ENCODE measurements at regions not wholly inside any gene's neighbourhood (a gene's known extent, or its start where the extent isn't known, plus 50 kb on each side); places are given as distances from the start of the nearest gene placed in this dataset.

DNA sequence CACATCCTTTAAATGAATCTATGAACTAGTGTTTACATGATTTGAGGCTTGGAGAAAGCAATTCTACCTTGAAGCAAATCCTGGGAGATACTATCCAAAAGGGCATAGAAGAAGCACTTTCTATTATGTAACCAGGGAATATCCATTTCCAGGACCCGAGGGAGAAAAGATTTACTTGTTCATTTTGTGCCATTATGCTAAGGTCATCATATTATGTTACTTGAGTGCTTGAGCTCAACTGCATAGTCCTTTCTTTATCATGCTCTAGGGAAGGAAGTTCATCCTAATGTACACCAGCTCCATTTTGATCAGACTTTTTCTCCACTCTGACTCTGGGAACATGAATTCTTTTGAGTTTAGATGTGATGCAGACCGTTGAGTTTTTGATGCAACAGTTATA, 188.6 kb upstream of the SNX7 start:
- H3K4me3 ChIP-seq (replicated peaks; ENCODE audit: insufficient read depth, low read length), result no peak overlapping the region
- no peaks in the 10 kb centered on the region for H3K27me3 ChIP-seq (ENCODE audit: insufficient read depth, poor library complexity, severe bottlenecking)
- TF ChIP-seq, protein P1, sequence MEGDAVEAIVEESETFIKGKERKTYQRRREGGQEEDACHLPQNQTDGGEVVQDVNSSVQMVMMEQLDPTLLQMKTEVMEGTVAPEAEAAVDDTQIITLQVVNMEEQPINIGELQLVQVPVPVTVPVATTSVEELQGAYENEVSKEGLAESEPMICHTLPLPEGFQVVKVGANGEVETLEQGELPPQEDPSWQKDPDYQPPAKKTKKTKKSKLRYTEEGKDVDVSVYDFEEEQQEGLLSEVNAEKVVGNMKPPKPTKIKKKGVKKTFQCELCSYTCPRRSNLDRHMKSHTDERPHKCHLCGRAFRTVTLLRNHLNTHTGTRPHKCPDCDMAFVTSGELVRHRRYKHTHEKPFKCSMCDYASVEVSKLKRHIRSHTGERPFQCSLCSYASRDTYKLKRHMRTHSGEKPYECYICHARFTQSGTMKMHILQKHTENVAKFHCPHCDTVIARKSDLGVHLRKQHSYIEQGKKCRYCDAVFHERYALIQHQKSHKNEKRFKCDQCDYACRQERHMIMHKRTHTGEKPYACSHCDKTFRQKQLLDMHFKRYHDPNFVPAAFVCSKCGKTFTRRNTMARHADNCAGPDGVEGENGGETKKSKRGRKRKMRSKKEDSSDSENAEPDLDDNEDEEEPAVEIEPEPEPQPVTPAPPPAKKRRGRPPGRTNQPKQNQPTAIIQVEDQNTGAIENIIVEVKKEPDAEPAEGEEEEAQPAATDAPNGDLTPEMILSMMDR (IDR thresholded peaks at IDR 0.05; ENCODE audit: insufficient read depth, low read length), result no peak
- no peak for TF ChIP-seq SPI1 (IDR thresholded peaks at IDR 0.05; ENCODE audit: borderline replicate concordance, low read depth)
- TF ChIP-seq, protein P2, sequence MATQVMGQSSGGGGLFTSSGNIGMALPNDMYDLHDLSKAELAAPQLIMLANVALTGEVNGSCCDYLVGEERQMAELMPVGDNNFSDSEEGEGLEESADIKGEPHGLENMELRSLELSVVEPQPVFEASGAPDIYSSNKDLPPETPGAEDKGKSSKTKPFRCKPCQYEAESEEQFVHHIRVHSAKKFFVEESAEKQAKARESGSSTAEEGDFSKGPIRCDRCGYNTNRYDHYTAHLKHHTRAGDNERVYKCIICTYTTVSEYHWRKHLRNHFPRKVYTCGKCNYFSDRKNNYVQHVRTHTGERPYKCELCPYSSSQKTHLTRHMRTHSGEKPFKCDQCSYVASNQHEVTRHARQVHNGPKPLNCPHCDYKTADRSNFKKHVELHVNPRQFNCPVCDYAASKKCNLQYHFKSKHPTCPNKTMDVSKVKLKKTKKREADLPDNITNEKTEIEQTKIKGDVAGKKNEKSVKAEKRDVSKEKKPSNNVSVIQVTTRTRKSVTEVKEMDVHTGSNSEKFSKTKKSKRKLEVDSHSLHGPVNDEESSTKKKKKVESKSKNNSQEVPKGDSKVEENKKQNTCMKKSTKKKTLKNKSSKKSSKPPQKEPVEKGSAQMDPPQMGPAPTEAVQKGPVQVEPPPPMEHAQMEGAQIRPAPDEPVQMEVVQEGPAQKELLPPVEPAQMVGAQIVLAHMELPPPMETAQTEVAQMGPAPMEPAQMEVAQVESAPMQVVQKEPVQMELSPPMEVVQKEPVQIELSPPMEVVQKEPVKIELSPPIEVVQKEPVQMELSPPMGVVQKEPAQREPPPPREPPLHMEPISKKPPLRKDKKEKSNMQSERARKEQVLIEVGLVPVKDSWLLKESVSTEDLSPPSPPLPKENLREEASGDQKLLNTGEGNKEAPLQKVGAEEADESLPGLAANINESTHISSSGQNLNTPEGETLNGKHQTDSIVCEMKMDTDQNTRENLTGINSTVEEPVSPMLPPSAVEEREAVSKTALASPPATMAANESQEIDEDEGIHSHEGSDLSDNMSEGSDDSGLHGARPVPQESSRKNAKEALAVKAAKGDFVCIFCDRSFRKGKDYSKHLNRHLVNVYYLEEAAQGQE (IDR thresholded peaks at IDR 0.05; ENCODE audit: insufficient replicate concordance, low read depth), result no peak
- TF ChIP-seq POLR2AphosphoS5 (IDR thresholded peaks at IDR 0.05; ENCODE audit: low read depth), result no peak
- no peak for TF ChIP-seq GABPA (IDR thresholded peaks at IDR 0.05; ENCODE audit: low read depth)
- DNase-seq (ENCODE audit: low read depth in 1 of 2, low spot score in 1 of 2), result no peak
- H3K27ac ChIP-seq (replicated peaks), result no peak overlapping the region

GRCh38 chr1:98471633-98472032, 189.9 kb upstream of the SNX7 start:
- Histone ChIP-seq H3K4me3 (replicated peaks; ENCODE audit: insufficient read depth, low read length) (no peak overlapping the region), H3K27ac (replicated peaks) (no peak overlapping the region), H3K27me3 (ENCODE audit: insufficient read depth, poor library complexity, severe bottlenecking) (no peaks in the 10 kb centered on the region)
- TF ChIP-seq POLR2AphosphoS5 (IDR thresholded peaks at IDR 0.05; ENCODE audit: low read depth) (no peak), GABPA (IDR thresholded peaks at IDR 0.05; ENCODE audit: low read depth) (no peak), SPI1 (IDR thresholded peaks at IDR 0.05; ENCODE audit: borderline replicate concordance, low read depth) (no peak)
- TF ChIP-seq, protein P1 (IDR thresholded peaks at IDR 0.05; ENCODE audit: insufficient read depth, low read length), result no peak
- TF ChIP-seq, protein P2 (IDR thresholded peaks at IDR 0.05; ENCODE audit: insufficient replicate concordance, low read depth), result no peak
- DNase-seq (ENCODE audit: low read depth in 1 of 2, low spot score in 1 of 2), result no peak

GRCh38 chr1:98468111-98468717, 193.3 kb upstream of the SNX7 start:
- H3K4me3 ChIP-seq (replicated peaks; ENCODE audit: insufficient read depth, low read length), result no peak overlapping the region
- H3K27me3 ChIP-seq (ENCODE audit: insufficient read depth, poor library complexity, severe bottlenecking), result no peaks in the 10 kb centered on the region
- TF ChIP-seq SPI1 (IDR thresholded peaks at IDR 0.05; ENCODE audit: borderline replicate concordance, low read depth) (no peak), GABPA (IDR thresholded peaks at IDR 0.05; ENCODE audit: low read depth) (no peak), POLR2AphosphoS5 (IDR thresholded peaks at IDR 0.05; ENCODE audit: low read depth) (no peak)
- TF ChIP-seq, protein P2 (IDR thresholded peaks at IDR 0.05; ENCODE audit: insufficient replicate concordance, low read depth), result no peak
- TF ChIP-seq, protein P1 (IDR thresholded peaks at IDR 0.05; ENCODE audit: insufficient read depth, low read length), result peak; percentile 48
- H3K27ac ChIP-seq (replicated peaks), result no peak overlapping the region
- no peak for DNase-seq (ENCODE audit: low read depth in 1 of 2, low spot score in 1 of 2)
